Mammary epithelial cell (primary cell): ENCODE measurements at regions not wholly inside any gene's neighbourhood (a gene's known extent, or its start where the extent isn't known, plus 50 kb on each side); places are given as distances from the start of the nearest gene placed in this dataset.

Experiments used
- CTCF ChIP-seq, 2 donors: IDR thresholded peaks in 1 of 2; conservative IDR thresholded peaks in 1 of 2; 2 replicates each; pipeline ENCODE4 v1.5.1; 2011 to 2012; ENCODE audit warnings: inconsistent platforms in 2 of 2, low read length in 2 of 2, mild to moderate bottlenecking in 2 of 2, control low read depth in 1 of 2, low read depth in 1 of 2; ENCODE audit not compliant: insufficient read depth in 1 of 2; ENCODE audit errors: extremely low read depth in 1 of 2
- EZH2 ChIP-seq: IDR thresholded peaks from 2 replicates; pipeline ENCODE4 v1.6.1; 2012; ENCODE audit warnings: low read length, inconsistent platforms, borderline replicate concordance

GRCh38 chr9:26392639-26393038, 500.0 kb downstream of the CAAP1 start:
- no peak for TF ChIP-seq CTCF (conservative IDR thresholded peaks at IDR 0.05 in 1 of 2, IDR thresholded peaks at IDR 0.05 in 1 of 2; ENCODE audit: extremely low read depth in 1 of 2, insufficient read depth in 1 of 2, low read depth in 1 of 2, low read length in 2 of 2)
- no peak for TF ChIP-seq EZH2
